Calu3 (cell line): ENCODE measurements at regions not wholly inside any gene's neighbourhood (a gene's known extent, or its start where the extent isn't known, plus 50 kb on each side); places are given as distances from the start of the nearest gene placed in this dataset.

Source experiments
- BruUV-seq: library from RNA; stranded (reverse); fragments of 400-500 nt; replicated peaks from 2 replicates; lab custom pipeline; 2021; lab: Mats Ljungman, UMichigan
- CTCF ChIA-PET: fragments of 300-600 bp; sonication (Branson Sonifier 250); formaldehyde crosslinking; loops from one replicate; lab custom pipeline; 2022; ENCODE audit warnings: antibody characterized with exemption; lab: Charles Lee
- DNase-seq: peaks from one replicate; pipeline ENCODE4 v3.0.0; 2022
- H3K27ac Mint-ChIP-seq: one replicate; pipeline ENCODE4 v1.8.0; 2022; ENCODE audit warnings: mixed read lengths; ENCODE audit not compliant: unreplicated experiment
- H3K27me3 Mint-ChIP-seq: one replicate; pipeline ENCODE4 v1.8.0; 2022; ENCODE audit warnings: mixed read lengths; ENCODE audit not compliant: unreplicated experiment
- H3K36me3 Mint-ChIP-seq: one replicate; pipeline ENCODE4 v1.8.0; 2022; ENCODE audit warnings: mild to moderate bottlenecking, moderate library complexity, mixed read lengths; ENCODE audit not compliant: insufficient read depth, unreplicated experiment
- H3K4me1 Mint-ChIP-seq: one replicate; pipeline ENCODE4 v1.8.0; 2022; ENCODE audit warnings: mild to moderate bottlenecking, low read depth, mixed read lengths; ENCODE audit not compliant: unreplicated experiment
- H3K4me3 Mint-ChIP-seq: one replicate; pipeline ENCODE4 v1.8.0; 2022; ENCODE audit warnings: mild to moderate bottlenecking, low read depth, moderate library complexity, mixed read lengths; ENCODE audit not compliant: unreplicated experiment
- H3K9me3 Mint-ChIP-seq: one replicate; pipeline ENCODE4 v1.8.0; 2022; ENCODE audit warnings: low read depth, mixed read lengths; ENCODE audit not compliant: unreplicated experiment
- CTCF ChIP-seq: fragments of 200-600 bp; IDR thresholded peaks from one replicate; pipeline ENCODE4 v1.8.0; 2022; ENCODE audit warnings: antibody characterized with exemption; ENCODE audit not compliant: unreplicated experiment
- intact Hi-C: fragments of 100-400 bp; cut with micrococcal nuclease; formaldehyde crosslinking; loops from one replicate; pipeline ENCODE4 v1.10.0; 2022; ENCODE audit not compliant: unreplicated experiment

- H3K27me3 Mint-ChIP-seq: no peaks in the 10 kb centered on the region
- TF ChIP-seq CTCF: no peak
- no peaks in the 10 kb centered on the region for H3K4me1 Mint-ChIP-seq
- H3K36me3 Mint-ChIP-seq: no peaks in the 10 kb centered on the region
- intact Hi-C loops: no loop called here
- no TSS peak for BruUV-seq
- H3K27ac Mint-ChIP-seq: no peak overlapping the region
- DNase-seq: no peak
- H3K4me3 Mint-ChIP-seq: no peak overlapping the region
- CTCF ChIA-PET: no interaction called here
- no peaks in the 10 kb centered on the region for H3K9me3 Mint-ChIP-seq
Observed at GRCh38 chr6:168730931-168731716, 290.1 kb downstream of the SMOC2 start.

- Mint-ChIP-seq H3K9me3 (no peaks in the 10 kb centered on the region), H3K27ac (no peak overlapping the region), H3K27me3 (no peaks in the 10 kb centered on the region), H3K4me3 (no peak overlapping the region), H3K36me3 (no peaks in the 10 kb centered on the region), H3K4me1 (no peaks in the 10 kb centered on the region)
- intact Hi-C loops: no loop called here
- no peak for DNase-seq
- CTCF ChIA-PET: no interaction called here
- BruUV-seq: no TSS peak
- no peak for TF ChIP-seq CTCF
Observed at GRCh38 chr6:168728056-168728455, 287.1 kb downstream of the SMOC2 start.

GRCh38 chr6:168726312-168726856, 285.4 kb downstream of the SMOC2 start:
- no TSS peak for BruUV-seq
- Mint-ChIP-seq H3K9me3 (no peaks in the 10 kb centered on the region), H3K36me3 (no peaks in the 10 kb centered on the region), H3K4me3 (no peak overlapping the region), H3K27me3 (no peaks in the 10 kb centered on the region), H3K4me1 (no peaks in the 10 kb centered on the region), H3K27ac (no peak overlapping the region)
- intact Hi-C loops: no loop called here
- DNase-seq: no peak
- no peak for TF ChIP-seq CTCF
- CTCF ChIA-PET: interaction anchor here (0.6 kb wide), 1 partner anchor 350 kb away, joined by 4 read pairs; no protein-coding TSS in a partner anchor

GRCh38 chr6:168725802-168726201, 284.8 kb downstream of the SMOC2 start:
- CTCF ChIA-PET: no interaction called here
- DNase-seq: no peak
- intact Hi-C loops: no loop called here
- no peaks in the 10 kb centered on the region for H3K36me3 Mint-ChIP-seq
- no TSS peak for BruUV-seq
- no peak overlapping the region for H3K27ac Mint-ChIP-seq
- no peaks in the 10 kb centered on the region for H3K9me3 Mint-ChIP-seq
- H3K4me1 Mint-ChIP-seq: no peaks in the 10 kb centered on the region
- TF ChIP-seq CTCF: no peak
- no peaks in the 10 kb centered on the region for H3K27me3 Mint-ChIP-seq
- no peak overlapping the region for H3K4me3 Mint-ChIP-seq
